ENCODE measurements at regions not wholly inside any gene's neighbourhood (a gene's known extent, or its start where the extent isn't known, plus 50 kb on each side); places are given as distances from the start of the nearest gene placed in this dataset.
"Not testable (repeated sequence)": the region's sequence is repeated elsewhere in the genome, so short reads cannot be mapped to it uniquely, and the experiment has no call there.

DNA sequence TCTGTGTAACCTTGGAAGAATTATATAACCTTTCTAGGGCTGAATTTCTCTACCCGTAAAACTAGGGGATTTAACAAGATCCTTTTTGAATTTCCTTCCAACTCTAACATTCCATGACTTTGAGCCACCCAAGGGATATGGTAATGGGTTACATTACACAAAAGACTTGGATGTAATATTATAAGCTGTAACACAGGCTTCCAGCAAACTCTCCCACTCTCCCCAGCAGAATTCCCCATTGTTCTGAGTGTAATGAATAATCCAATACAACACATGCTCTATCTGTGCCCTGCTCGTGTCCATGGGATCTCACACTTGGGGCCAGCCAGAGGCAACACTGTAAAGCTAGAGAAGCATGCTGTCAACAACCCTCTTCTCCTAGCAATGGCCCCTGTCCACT lies 790.6 kb upstream of the AUTS2 start:
- no peak for DNase-seq

- no peak for DNase-seq
These were observed 784.7 kb upstream of the AUTS2 start for GRCh38 chr7:68813551-68814080.

- DNase-seq = no peak
These were observed 781.8 kb upstream of the AUTS2 start for GRCh38 chr7:68816491-68816890.

GRCh38 chr7:68820321-68820720 lies 778.0 kb upstream of the AUTS2 start:
- no peak for DNase-seq

GRCh38 chr7:68821846-68822245 lies 776.4 kb upstream of the AUTS2 start:
- no peak for DNase-seq

DNA sequence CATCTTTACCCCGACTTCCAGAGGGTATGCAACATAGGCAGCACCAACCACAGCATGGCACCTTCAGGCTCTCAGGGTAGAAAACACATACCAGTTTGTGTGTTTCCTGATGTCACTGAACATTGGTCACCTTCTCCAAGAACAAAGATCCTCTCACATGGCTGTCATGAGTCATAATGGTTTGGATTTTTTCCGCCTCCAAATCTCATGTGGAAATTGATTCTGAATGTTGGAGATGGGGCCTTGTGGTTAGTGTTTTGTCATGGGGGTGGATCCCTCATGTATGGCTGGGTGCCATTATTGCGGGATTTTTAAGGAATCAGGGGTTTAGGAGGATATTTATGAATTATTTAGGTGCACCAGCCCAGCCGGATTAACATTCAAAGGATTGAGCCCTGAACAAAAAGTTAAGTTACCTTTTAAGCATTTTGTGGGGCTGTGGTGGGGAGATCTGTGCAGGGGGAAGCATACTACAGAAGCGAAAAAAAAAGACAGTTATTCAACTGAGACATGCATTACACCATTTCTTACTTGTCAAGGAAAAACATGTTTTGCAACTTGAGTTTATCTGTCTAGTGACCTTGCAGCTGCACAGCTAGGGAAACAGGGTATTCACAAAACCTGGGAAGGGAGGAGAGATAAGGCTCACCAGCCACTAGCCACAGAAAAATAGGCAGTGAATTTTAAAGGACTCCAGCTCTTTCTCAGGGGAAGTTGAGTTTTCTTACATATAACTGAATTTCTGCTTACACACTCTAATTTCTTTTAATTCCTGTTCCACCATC lies 774.1 kb upstream of the AUTS2 start:
- no peak for DNase-seq

GRCh38 chr7:68828575-68828974 lies 769.7 kb upstream of the AUTS2 start:
- no peak for DNase-seq

GRCh38 chr7:68833422-68833821 lies 764.9 kb upstream of the AUTS2 start:
- no peak for DNase-seq

DNA sequence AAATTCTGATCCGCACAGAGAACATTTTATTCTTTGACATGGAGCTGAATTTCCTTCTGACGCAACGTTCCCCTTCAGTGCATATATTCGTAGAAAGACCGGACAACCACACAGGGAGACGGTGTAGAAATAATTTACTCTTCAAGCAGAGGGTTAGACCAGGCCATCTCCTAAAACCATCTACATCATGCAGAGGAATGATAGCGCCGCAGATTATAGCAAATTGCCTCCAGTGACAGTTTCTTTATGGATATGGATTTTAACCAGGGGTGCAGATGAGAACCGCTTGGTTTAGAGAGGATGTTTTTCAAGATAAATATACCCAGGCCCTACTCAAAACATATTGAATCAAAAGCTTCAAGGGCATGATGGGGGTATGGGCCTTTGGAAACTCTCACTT lies 759.3 kb upstream of the AUTS2 start:
- no peak for DNase-seq

- no peak for DNase-seq
These were observed 757.3 kb upstream of the AUTS2 start for GRCh38 chr7:68840991-68841390.

DNA sequence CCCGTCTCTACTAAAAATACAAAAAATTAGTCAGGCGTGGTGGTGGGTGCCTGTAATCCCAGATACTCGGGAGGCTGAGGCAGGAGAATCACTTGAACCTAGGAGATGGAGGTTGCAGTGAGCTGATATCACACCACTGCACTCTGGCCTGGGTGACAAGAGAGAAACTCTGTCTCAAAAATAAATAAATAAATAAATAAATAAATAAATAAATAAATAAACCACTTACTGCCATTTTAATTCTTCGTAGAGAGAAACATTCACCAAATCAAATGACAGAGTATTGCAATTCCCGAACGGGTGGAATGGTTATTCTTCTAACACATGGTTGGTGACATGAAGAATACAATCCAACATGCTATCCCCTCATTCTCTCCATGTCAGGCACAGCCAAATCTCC lies 754.3 kb upstream of the AUTS2 start:
- DNase-seq = not testable (repeated sequence)

DNA sequence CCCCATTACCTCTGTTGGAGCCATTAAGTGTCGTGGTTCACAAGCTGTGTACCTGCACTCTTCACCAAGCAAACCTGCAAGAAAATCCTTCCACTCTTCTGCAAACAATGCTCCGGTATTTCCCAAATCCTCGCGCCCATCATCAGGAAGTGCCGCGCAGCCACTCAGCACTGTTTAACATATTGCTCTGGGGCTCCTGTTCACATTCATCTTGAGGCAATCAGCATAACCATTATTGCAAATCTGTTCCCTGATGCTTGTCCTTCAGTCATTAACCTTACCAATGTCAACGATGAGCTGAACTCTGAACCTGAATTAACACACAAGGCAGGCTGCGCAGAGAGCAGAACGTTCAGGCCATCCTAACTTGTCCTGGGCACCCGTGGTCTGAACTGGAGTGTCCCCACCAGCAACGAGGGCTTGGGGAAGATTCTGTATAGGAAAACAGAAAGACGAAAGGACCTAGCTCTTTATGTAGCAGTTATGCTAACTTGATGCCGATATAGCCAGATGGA lies 751.4 kb upstream of the AUTS2 start:
- no peak for DNase-seq

DNA sequence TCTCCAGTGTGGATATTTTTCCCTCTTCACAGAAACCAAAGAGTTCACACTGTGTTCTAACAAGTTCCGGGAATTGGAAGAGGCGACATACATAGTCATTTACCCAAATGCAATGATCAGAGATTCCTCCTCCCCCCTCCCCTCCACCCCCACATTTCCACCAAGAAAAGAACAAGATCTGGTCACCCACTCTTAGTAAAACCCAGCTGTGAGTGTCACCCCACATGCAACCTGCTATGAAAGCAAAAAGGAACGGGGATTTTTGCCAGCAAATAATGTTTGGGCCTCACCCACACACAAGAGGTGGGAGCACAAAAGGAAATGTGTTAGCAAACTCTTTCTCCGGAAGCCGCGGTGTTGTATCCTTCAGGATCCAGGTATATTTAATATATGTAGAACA lies 745.0 kb upstream of the AUTS2 start:
- no peak for DNase-seq

GRCh38 chr7:68857571-68857970 lies 740.7 kb upstream of the AUTS2 start:
- no peak for DNase-seq

GRCh38 chr7:68858497-68858896 lies 739.8 kb upstream of the AUTS2 start:
- no peak for DNase-seq

DNA sequence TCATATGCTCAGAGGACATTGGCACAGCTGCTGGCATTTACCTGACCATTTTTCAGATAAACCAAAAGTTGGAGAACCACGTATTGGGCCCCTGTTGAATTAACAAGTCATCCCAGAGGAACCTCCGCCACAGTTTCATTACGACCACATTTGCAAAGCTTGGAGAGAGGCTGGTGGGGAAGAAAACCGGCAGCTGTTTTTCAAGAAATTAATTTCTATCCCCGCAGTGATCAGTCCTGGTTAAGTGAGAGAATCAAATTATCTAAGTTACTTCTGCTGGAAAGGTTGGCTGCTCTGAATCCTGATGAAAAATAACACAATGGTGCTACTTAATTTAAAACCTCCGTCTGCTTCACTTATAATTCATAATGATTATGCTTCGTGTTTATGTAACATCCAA lies 737.1 kb upstream of the AUTS2 start:
- no peak for DNase-seq

GRCh38 chr7:68862261-68862660 lies 736.0 kb upstream of the AUTS2 start:
- no peak for DNase-seq

- no peak for DNase-seq
These were observed 735.5 kb upstream of the AUTS2 start for GRCh38 chr7:68862736-68863135.

DNA sequence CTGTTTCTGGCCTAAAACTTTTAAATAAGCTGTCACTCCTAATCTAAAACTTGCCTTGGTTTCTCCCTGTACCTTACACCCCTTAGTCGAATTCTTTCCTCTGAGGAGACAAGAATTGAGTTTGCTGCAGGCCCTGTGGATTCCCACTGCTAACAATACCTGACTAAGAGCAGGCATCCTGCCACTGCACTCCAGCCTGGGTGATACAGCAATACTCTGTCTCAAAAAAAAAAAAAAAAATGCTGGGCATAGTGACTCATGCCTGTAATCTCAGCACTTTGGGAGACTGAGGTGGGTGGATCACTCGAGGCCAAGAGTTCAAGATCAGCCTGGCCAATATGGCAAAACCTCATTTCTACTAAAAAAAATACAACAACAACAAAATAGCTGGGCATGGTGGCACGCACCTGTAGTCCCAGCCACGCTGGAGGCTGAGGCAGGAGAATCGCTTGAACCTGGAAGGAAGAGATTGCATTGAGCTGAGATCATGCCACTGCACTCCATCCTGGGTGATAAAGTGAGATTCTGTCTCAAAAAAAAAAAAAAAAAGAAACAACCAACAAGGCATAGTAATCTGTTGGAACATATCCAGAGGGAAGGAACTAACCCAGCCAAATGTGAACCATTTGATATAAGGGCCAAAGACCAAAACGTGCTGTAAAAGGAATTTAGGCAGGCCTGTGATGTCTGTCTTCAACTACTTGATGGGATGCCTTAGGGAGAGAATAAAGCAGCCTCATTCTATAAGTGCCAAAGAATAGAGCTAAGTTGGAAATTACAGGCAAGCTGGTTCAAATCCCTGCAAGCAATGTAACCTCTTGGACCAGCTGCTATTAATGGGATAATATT lies 732.7 kb upstream of the AUTS2 start:
- DNase-seq = no peak

DNA sequence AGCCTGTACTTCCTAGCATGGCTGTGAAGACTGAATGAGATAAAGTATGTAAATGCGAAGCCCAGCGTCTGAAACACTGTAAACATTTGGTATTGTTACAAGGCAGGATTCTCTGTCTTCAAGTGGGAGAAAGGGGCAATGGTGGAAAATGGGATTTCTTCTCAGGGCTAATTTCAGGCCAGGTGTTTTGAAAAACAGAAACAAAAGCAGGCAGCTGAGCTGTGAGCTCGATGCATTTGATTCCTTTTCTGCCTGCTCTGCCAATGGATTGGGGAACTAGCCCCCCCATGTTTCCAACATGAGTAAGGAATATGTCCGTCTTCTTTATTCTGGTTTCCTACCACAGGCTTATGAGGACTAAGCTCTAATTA lies 732.1 kb upstream of the AUTS2 start:
- DNase-seq = no peak

GRCh38 chr7:68866721-68867120 lies 731.6 kb upstream of the AUTS2 start:
- DNase-seq = not testable (repeated sequence)

- no peak for DNase-seq
These were observed 729.3 kb upstream of the AUTS2 start for GRCh38 chr7:68868978-68869377.

- no peak for DNase-seq
These were observed 724.7 kb upstream of the AUTS2 start for GRCh38 chr7:68873616-68874015.

DNA sequence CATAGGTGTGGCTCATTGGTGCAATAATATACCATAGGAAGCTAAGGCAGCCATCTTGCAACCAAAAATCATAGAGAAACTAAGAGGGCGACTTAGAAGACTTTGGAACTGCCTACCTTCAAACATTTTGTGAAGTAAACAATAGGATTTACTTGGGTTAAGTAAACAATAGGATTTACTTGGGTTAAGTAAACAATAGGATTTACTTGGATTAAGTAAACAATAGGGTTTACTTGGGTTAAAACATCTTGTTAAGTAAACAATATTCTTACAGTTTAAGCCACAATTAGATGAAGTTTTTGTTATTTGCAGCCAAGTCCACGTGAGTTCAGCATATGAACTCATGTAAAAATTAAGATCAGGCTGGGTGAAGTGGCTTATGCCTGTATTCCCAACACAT lies 722.4 kb upstream of the AUTS2 start:
- DNase-seq = no peak
